ENCODE measurements at regions not wholly inside any gene's neighbourhood (a gene's known extent, or its start where the extent isn't known, plus 50 kb on each side); places are given as distances from the start of the nearest gene placed in this dataset.

GRCh38 chrX:23592741-23593140, 74.6 kb upstream of the PRDX4 start:
- DNase-seq (ENCODE audit: low read depth, low spot score) (no peak), ATAC-seq (no peak)
- H3K27me3 ChIP-seq (ENCODE audit: control insufficient read depth, insufficient read depth, low read length) = no peaks in the 10 kb centered on the region
- H3K27ac ChIP-seq (ENCODE audit: low read length) = no peak overlapping the region
- H3K36me3 ChIP-seq (ENCODE audit: control insufficient read depth, insufficient read depth, low read length) = no peaks in the 10 kb centered on the region
- no peaks in the 10 kb centered on the region for H3K9me3 ChIP-seq (ENCODE audit: control insufficient read depth, insufficient read depth, low read depth, low read length)
- CTCF ChIA-PET = no interaction called here
- H3K4me3 ChIP-seq (ENCODE audit: low read depth in 2 of 2, low read length in 2 of 2) = no peak overlapping the region
- BruUV-seq (replicated peaks) = no TSS peak
- no peaks in the 10 kb centered on the region for H3K4me1 ChIP-seq (ENCODE audit: control insufficient read depth, insufficient read depth, low read length)
- intact Hi-C loops (cut with micrococcal nuclease; ENCODE audit: unreplicated experiment) = no loop called here
- POLR2A ChIA-PET = no interaction called here
- TF ChIP-seq REST (IDR thresholded peaks at IDR 0.05; ENCODE audit: insufficient read depth in 1 of 2, low read depth in 2 of 2, low read length in 1 of 2) (no peak), SIN3A (IDR thresholded peaks at IDR 0.05; ENCODE audit: borderline replicate concordance, insufficient read depth, low read depth, low read length) (no peak), POLR2AphosphoS5 (IDR thresholded peaks at IDR 0.05; ENCODE audit: low read depth, low read length) (no peak), CTCF (IDR thresholded peaks at IDR 0.05) (no peak), TCF7L2 (IDR thresholded peaks at IDR 0.05; ENCODE audit: low read depth, low read length) (no peak)
- in situ Hi-C loops (cut with HindIII; ENCODE audit: low pct_unique_long_range_greater_than_20kb, low sequenced_read_pairs) = no loop called here

- ChIA-PET CTCF (interaction anchor here (0.6 kb wide), 1 partner anchor 193 kb away, joined by 3 read pairs; no protein-coding TSS in a partner anchor), POLR2A (no interaction called here)
- ATAC-seq (no peak), DNase-seq (ENCODE audit: low read depth, low spot score) (no peak)
- in situ Hi-C loops (cut with HindIII; ENCODE audit: low pct_unique_long_range_greater_than_20kb, low sequenced_read_pairs) (no loop called here), intact Hi-C loops (cut with micrococcal nuclease; ENCODE audit: unreplicated experiment) (no loop called here)
- TF ChIP-seq TCF7L2 (IDR thresholded peaks at IDR 0.05; ENCODE audit: low read depth, low read length) (no peak), SIN3A (IDR thresholded peaks at IDR 0.05; ENCODE audit: borderline replicate concordance, insufficient read depth, low read depth, low read length) (no peak), CTCF (IDR thresholded peaks at IDR 0.05) (no peak), REST (IDR thresholded peaks at IDR 0.05; ENCODE audit: insufficient read depth in 1 of 2, low read depth in 2 of 2, low read length in 1 of 2) (no peak), POLR2AphosphoS5 (IDR thresholded peaks at IDR 0.05; ENCODE audit: low read depth, low read length) (no peak)
- H3K4me1 ChIP-seq (ENCODE audit: control insufficient read depth, insufficient read depth, low read length) = no peaks in the 10 kb centered on the region
- no peak overlapping the region for H3K4me3 ChIP-seq (ENCODE audit: low read depth in 2 of 2, low read length in 2 of 2)
- H3K27ac ChIP-seq (ENCODE audit: low read length) = no peak overlapping the region
- no peaks in the 10 kb centered on the region for H3K36me3 ChIP-seq (ENCODE audit: control insufficient read depth, insufficient read depth, low read length)
- no peaks in the 10 kb centered on the region for H3K27me3 ChIP-seq (ENCODE audit: control insufficient read depth, insufficient read depth, low read length)
- no TSS peak for BruUV-seq (replicated peaks)
- H3K9me3 ChIP-seq (ENCODE audit: control insufficient read depth, insufficient read depth, low read depth, low read length) = no peaks in the 10 kb centered on the region
These were observed 68.7 kb upstream of the PRDX4 start for GRCh38 chrX:23598575-23598974.
